GM18909 (cell line): ENCODE measurements at regions not wholly inside any gene's neighbourhood (a gene's known extent, or its start where the extent isn't known, plus 50 kb on each side); places are given as distances from the start of the nearest gene placed in this dataset.

Experiments
- ATAC-seq: cut with Tn5 transposase; IDR thresholded peaks from one replicate; pipeline ENCODE4 v1.9.1; 2021; ENCODE audit warnings: mild to moderate bottlenecking; ENCODE audit not compliant: unreplicated experiment, poor library complexity

GRCh38 chr9:13432904-13433303, 153.4 kb upstream of the MPDZ start:
- no peak for ATAC-seq

DNA sequence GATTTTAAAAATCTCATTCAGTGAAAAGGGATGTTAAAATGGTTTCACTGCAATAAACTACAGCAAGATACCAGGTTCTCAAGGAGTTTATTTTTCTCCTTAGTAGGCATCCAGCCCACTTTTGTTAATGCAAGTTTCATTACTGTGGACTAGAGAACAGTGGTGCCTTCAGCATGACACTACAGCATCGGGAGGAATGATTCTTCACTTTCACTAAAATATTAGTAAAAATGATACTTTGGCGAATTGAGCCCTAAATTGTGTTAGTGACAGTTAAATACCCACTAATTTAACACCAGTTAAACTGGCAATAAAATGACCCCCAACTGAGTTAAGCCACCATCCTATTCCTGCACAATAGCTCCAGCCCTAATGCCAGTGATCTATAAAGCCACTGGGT, 152.2 kb upstream of the MPDZ start:
- ATAC-seq = no peak

DNA sequence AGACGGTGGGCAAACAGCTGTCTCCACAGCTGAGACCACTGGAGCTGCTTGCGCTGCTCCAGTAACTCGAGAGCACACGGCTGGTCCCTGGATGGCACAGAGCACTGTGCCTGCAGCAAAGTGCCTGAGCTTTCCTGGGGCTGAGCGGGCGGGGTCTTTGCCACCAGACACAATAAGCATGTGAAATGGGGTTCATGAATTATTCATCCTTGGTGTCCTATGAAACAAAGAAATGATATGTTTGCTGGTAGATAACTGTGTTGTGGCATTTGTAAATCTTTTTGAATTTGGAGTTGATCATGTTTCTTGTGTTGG, 151.7 kb upstream of the MPDZ start:
- no peak for ATAC-seq

DNA sequence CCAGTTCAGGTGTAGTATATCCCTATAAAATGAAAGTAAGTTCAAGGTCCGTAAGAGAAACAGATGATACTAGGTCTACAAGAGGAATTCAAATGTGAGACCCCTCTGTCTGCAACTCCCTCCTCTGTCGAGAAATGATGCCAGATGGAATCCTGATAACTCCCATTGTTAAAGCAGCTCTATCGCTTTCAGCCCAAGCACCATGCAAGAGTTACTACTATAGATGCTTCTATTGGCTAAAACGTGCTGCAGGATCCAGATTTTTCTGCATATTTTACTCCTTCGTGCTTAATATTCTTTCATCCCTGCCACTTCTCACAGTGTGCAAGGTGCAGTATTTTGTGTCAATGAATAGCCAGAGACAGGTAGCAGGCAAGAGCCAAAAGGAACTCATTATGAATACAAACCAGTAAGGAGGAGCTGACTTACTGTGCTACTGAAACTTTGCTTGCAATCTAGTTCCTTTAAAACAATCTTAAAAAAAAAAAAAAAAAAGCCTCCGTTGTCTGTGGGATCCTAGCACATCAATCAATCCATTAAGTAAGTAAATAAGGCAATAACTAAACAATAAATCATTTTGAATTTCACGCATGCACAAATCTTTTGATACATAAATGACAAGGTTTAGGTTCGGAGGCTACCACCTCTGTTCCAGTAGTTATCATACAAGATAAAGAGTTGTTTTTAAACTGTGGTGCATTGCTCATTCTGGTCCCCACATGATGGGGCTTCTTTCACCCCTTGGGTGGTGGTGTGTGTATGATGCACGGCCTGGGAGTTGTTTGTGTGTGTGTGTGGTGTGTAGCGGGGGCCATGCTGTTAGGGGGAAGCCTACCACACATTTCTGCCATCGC, 151.1 kb upstream of the MPDZ start:
- ATAC-seq = no peak

- no peak for ATAC-seq
Observed at GRCh38 chr9:13429301-13430190, 150.1 kb upstream of the MPDZ start.

- ATAC-seq = no peak
Observed at GRCh38 chr9:13428766-13429165, 149.3 kb upstream of the MPDZ start.

DNA sequence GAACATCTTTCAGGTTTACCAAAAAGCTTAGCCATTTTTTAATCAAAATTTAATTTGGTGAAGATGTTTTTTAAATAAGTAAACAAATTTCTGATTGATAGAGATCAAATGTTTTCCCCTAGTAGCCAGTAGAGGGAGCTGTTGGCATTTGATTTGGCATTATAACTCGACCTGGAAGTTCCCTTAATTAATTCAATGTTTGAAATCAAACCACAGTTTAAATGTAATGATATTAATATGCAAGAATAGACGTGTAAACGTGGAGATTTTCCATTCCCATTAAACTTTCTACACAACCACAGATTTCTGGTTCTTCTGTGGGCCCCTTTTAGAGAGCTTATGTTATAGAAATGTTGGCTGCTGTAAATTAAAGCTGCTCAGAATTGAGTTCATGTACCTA, 148.1 kb upstream of the MPDZ start:
- ATAC-seq = no peak

DNA sequence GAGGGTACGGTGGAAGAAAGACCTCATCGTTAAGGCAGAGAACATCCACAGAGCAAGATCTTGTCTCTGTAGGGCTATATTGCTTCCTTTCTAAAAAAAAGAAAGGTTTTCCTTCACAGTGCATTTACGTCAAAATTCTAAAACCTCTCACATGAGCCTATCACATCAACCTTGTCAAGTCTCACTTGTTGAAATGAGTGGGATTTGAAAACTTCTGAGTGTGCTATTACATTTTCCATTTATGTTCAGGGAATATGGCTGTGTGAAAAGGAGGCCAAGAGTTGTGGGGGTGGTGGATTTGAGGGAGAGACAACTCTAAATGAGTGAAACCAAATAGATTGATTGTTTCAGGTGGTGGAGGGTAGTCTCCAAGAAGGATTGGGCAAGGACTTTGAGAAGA, 147.1 kb upstream of the MPDZ start:
- ATAC-seq = no peak

GRCh38 chr9:13424872-13425271, 145.4 kb upstream of the MPDZ start:
- no peak for ATAC-seq

- no peak for ATAC-seq
Observed at GRCh38 chr9:13424204-13424603, 144.7 kb upstream of the MPDZ start.

DNA sequence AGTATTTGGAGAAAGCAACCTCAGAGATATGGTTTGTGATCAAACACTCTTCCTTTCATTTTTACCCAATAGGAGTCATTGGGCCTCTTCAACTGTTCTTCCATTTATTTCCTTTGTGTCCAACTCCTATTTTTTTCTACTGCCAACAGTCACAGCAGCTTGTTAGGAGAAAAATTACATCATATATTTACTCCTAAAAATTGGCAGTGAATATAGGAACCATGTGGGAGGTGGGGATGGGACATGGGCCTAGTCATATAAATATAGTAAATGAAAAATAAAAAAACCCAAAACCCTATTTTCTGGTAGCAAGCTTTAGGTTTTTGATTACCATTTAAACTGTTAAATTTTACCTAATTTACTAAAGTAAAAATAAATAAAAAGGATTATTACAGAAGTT, 134.9 kb upstream of the MPDZ start:
- ATAC-seq = no peak

GRCh38 chr9:13412331-13412730, 132.8 kb upstream of the MPDZ start:
- ATAC-seq = no peak

- no peak for ATAC-seq
Observed at GRCh38 chr9:13411791-13412190, 132.3 kb upstream of the MPDZ start.

- ATAC-seq = no peak
Observed at GRCh38 chr9:13410566-13411031, 131.1 kb upstream of the MPDZ start.

- ATAC-seq = no peak
Observed at GRCh38 chr9:13397661-13398060, 118.2 kb upstream of the MPDZ start.

GRCh38 chr9:13397220-13397619, 117.7 kb upstream of the MPDZ start:
- ATAC-seq = no peak

DNA sequence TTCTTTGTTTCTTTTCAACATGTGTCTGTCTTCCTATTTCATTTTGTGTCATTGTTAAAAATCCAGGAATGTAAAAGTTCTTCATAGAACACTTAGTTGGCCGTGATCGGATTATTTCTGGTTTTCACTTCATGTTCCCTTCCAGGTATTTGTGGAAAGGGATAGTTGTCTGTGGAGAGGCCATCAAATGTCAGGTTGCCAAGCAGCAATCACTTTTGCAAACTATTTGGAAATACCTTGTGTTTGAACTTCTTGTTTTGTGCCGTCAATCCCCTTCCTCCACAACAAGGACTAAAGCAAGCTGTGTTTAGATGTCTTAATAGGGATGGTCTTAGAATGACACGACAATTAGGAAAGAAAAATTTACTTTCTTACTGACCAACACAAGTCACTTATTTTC, 116.9 kb upstream of the MPDZ start:
- ATAC-seq = no peak

- ATAC-seq = no peak
Observed at GRCh38 chr9:13395156-13395555, 115.7 kb upstream of the MPDZ start.

- no peak for ATAC-seq
Observed at GRCh38 chr9:13388157-13388556, 108.7 kb upstream of the MPDZ start.

GRCh38 chr9:13387734-13388067, 108.2 kb upstream of the MPDZ start:
- ATAC-seq = no peak

DNA sequence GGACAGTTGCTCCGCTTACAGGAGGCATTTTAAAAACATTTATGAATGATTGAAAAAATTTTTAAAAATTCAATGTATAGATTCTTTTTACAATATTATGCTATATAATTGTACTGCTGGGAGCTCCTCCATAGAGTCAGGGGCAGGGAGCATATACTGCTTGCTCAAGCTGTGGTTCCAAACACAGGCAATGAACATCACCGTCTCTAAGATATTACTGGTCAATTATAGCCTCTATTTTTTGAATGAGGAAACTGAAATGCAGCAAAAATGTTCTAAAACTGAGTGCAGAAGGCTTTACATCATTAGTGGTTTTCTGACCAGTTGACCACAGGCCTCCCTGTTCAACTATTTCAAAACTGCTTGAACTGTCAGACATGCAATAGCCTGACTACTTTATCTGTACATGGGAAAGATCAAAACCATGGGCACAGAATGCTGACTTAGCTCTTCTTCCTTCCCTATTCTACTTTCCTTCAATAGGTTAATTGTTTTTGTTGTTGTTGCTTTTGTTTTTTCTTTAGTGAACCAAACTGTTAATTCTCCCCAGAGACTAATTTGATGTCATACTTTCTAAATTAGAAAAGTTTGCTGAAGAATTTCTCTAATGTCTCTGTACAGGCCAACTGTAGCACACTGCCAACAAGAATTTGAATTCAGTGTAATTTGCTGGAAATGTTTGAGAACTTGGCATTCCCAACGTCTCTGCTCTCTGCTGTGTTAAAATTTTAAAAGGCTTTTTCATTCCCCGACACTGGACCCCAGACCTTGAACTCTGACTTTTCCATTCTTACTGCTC, 107.6 kb upstream of the MPDZ start:
- ATAC-seq = no peak
